ENCODE measurements at regions not wholly inside any gene's neighbourhood (a gene's known extent, or its start where the extent isn't known, plus 50 kb on each side); places are given as distances from the start of the nearest gene placed in this dataset.

- TF ChIP-seq CTCF (IDR thresholded peaks at IDR 0.05) (no peak), RARB (CRISPR knock-in tag; IDR thresholded peaks at IDR 0.05) (no peak), MAX (IDR thresholded peaks at IDR 0.05) (no peak), REST (IDR thresholded peaks at IDR 0.05) (no peak)
Observed at GRCh38 chr2:155574941-155575340, 757.6 kb downstream of the NR4A2 start.

Measured in A549 (cell line).